ENCODE measurements at regions not wholly inside any gene's neighbourhood (a gene's known extent, or its start where the extent isn't known, plus 50 kb on each side); places are given as distances from the start of the nearest gene placed in this dataset.

DNA sequence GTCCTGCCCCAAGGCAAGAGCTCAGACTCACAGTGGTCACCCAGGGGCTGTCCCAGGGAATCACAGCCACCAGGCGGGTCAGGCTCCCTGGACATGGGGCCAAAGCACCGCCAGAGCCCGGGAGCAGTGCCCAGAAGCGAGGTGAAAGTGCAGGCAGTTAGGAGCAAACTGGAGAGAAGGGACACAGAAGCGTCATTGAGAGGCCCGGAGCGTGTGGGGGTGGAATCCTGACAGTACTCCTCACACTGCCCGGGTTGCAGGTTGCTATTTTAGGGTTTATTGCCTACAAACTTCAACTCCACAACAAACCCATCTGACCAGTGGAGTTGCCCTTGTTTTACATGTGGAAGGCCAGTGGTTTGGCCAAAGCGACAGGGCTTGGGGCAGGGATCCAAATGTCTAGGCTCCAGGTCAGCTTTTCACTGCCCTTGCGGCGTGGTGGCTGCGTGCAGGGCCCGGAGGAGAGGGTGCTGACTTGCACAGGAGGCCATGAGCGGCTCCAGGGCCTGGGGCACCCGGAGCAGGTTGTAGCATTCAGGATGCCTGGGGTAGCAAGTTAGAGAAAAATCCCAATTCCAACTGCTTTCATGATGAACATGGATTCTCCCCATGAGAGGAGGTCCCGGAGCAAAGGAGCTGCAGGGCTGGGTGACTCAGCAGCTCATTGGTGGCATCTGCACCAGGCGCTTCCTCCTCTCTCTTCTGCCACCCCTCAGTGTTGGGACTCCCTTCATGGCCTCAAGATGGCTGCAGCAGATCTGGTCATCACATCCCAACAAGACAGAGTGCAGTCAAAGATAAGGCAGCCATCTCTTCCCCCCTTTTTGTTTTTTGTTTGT, 112.3 kb upstream of the NCOR2 start:
- TF ChIP-seq POLR2A (IDR thresholded peaks at IDR 0.05; ENCODE audit: low read depth, low read length) (no peak), BHLHE40 (IDR thresholded peaks at IDR 0.05; ENCODE audit: low read depth, low read length) (no peak), RAD21 (IDR thresholded peaks at IDR 0.05; ENCODE audit: low read length) (no peak), MAFK (IDR thresholded peaks at IDR 0.05; ENCODE audit: low read depth, low read length) (no peak), NFE2L2 (IDR thresholded peaks at IDR 0.05; ENCODE audit: low read depth, low read length) (no peak), MXI1 (IDR thresholded peaks at IDR 0.05; ENCODE audit: borderline replicate concordance, low read depth, low read length) (no peak)
- TF ChIP-seq, protein P1, sequence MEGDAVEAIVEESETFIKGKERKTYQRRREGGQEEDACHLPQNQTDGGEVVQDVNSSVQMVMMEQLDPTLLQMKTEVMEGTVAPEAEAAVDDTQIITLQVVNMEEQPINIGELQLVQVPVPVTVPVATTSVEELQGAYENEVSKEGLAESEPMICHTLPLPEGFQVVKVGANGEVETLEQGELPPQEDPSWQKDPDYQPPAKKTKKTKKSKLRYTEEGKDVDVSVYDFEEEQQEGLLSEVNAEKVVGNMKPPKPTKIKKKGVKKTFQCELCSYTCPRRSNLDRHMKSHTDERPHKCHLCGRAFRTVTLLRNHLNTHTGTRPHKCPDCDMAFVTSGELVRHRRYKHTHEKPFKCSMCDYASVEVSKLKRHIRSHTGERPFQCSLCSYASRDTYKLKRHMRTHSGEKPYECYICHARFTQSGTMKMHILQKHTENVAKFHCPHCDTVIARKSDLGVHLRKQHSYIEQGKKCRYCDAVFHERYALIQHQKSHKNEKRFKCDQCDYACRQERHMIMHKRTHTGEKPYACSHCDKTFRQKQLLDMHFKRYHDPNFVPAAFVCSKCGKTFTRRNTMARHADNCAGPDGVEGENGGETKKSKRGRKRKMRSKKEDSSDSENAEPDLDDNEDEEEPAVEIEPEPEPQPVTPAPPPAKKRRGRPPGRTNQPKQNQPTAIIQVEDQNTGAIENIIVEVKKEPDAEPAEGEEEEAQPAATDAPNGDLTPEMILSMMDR (conservative IDR thresholded peaks at IDR 0.05; ENCODE audit: low read depth, low read length): no peak

Data from IMR-90 (cell line).